ENCODE measurements at regions not wholly inside any gene's neighbourhood (a gene's known extent, or its start where the extent isn't known, plus 50 kb on each side); places are given as distances from the start of the nearest gene placed in this dataset.
"Not testable (repeated sequence)": the region's sequence is repeated elsewhere in the genome, so short reads cannot be mapped to it uniquely, and the experiment has no call there.

DNA sequence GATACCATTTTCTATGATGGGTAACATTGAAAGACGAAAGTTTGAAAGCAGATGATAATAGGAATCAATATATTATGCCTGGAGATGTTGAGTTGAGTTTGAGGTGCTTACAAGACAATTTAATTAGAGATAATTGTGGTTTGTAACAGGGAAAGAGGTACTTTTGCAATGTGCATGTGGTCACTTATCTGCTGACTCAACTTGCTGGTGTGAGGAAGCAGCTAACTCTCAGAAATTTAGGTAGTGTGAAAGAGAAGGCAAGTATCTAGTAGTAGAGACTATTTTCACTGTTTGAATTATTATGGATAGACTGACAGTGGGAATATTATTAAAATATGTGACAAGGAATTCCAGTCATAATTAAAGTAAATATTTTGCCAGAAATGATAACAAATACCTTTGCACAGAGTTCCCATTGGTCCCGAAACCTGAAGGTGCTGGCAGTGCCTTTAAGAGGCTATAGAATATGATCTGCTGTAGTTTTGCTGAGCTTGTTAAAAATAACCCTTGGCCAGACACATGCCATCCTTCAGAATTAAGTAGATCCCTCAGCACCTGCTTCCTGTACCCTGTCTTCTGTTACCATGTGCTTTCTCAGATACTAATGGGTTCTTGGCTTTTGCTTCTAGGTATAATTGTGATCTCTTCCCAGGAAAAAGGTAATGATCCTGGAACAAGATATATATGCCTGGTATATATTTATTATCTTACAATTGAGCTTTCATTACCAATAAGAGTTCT, 315.9 kb downstream of the BCHE start:
- DNase-seq (ENCODE audit: low read depth), result no peak

DNA sequence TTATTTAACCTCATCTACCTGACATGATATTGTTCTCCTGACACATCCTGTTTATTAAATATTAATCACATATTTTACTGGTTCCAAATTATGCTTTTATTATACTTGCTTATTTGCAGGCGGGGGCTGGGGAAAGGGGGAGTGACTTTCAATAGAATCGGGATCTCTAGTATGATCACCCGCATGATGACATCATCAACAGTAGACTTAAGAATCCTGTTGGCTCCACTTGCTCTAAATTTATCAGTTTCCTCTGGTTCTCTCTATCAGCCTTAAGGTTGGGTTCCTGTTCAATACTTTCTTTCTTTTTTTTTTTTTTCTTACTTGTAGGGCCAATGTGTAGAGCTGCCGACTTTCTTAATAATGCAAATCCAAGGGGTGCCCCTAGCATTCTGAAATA, 317.5 kb downstream of the BCHE start:
- no peak for DNase-seq (ENCODE audit: low read depth)

DNA sequence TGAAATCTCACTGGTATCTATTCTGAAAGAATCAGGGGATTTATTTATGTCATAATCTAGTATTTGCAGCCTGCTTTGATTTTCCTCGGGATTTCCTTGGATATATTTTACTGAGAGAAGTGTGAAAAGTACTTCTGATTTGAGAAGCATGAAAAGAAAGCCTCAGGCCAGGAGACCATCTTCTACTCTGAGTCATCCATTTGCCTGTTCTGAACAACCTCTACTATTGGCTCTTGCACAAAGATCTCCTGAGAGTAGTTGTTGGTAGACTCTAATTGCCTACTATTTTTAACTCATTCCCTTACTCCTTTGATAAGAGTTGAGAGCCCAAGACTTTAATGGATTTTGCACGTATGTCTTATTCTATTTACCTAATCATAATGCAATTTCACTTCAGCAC, 318.9 kb downstream of the BCHE start:
- DNase-seq (ENCODE audit: low read depth), result no peak

DNA sequence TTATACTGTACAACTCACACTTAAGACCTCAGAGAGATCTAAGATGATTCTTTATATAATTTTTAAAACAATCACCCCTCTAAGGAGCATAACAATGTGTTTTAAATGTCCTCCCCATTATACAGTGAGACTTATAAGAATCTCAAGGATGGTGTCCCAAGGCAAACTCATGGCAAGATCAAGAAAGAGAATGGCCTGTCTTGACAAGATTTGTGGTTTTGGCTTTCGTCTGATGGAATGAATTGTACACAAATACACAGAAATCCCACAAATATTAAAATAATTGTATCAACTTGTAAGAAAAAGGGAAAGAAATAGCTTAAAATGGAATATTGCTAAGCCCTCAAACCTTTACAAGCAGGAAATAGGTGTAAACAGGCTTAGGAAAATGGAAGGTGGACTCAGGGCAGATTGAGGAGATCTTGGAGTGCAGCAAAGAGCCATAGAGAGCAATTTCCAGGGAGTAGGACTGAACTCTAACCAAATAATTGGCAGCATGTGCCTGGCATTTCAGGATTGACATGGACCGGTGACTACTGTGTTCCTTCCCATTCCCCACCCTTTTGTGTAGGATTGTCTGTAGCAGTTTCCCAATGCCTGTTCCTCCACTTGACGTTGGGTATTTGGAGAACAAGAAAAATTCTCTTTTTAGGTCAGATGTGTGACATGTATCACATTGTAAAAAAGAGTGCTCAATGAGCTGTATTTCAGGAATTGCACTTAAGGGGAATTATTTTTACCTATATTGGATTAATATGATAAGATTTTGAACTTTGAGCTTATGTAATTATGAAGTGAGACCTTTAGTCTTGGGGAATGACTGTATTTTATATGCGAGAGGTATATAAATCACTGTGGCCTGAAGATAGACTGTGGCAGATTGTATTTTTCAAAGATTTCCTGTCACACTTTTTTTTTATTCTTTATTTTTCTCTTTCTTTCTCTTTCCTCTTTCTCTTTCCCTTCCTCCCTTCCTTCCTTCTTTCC, 317.8 kb upstream of the SLITRK3 start:
- DNase-seq (ENCODE audit: low read depth), result no peak

DNA sequence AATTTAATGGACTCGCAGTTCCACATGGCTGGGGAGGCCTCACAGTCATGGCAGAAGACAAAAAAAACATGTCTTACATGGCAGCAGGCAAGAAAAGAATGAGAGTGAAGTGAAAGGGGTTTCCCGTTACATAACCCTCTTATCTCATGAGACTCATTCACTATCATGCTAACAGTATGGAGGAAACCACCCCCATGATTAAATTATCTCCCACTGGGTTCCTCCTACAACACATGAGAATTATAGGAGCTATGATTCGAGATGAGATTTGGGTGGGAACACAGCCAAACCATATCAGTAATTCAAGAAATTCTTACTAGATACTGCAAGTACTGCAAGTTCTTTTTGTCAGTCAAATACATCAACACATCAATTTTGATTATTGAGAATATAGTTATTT, 311.4 kb upstream of the SLITRK3 start:
- no peak for DNase-seq (ENCODE audit: low read depth)

DNA sequence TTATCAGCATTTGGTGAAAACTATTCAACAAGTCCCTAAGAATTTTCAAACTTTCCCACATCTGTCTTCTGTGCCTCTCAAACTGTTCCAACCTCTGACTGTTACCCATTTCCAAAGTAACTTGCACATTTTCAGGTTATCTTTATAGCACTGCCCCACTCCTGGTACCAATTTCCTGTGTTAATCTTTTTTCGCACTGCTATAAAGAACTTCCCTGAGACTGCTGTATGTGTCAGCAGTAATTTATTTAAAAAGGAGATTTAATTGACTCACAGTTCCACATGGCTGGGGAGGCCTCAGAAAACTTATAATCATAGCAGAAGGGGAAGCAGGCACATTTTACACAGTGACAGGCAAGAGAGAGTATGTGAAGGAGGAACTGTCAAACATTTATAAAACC, 310.9 kb upstream of the SLITRK3 start:
- DNase-seq (ENCODE audit: low read depth), result no peak

DNA sequence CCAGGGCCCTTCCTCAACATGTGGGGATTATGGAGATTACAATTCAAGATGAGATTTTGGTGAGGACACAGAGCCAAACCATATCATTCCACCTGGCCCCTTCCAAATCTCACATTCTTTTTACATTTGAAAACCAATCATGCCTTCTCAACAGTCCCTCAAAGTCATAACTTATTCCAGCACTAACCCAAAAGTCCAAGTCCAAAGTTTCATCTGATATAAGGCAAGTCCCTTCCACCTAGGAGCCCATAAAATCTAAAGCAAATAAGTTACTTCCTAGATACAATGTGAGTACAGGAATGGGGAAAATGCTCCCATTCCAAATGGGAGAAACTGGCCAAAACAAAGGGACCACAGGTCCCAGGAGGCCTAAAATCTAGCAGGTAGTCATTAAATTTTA, 309.5 kb upstream of the SLITRK3 start:
- DNase-seq (ENCODE audit: low read depth), result no peak

DNA sequence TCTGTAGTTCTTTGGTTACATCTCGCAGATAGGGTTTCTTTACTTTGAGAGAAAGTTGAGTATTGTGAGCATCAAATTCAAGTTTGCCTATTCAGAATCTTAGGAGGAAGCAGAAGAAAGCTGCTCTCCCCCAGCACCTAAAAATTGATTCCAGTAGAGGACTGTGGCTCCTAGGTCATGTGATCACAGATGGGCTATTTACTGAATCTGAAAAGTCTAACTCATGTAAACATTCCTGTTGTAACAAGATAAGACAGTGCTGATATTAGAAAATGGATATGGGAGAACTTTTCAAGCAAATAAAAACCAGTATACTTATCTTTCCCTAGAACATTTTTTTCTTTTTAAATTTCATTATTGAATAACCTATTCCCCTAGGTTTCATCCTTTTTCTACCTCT, 308.4 kb upstream of the SLITRK3 start:
- DNase-seq (ENCODE audit: low read depth), result no peak

DNA sequence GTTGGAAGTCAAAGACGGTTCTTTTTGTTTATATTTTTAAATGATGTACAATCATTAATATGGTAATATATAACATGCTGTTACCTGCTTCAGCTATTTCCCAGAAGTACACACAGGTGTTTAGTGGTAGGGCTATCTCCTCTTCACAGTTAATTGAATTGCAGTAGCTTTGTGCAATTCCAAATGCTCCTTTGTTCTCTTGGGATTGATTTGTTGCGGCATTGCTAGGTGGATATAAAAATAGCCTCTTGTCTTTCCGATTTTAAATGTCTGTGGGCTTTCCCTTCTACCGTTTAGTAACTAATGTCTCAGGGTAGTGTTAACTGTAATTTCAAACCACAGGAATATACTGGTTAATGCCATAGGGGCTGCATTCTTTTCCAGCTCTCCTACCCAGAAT, 307.6 kb upstream of the SLITRK3 start:
- DNase-seq (ENCODE audit: low read depth), result no peak

DNA sequence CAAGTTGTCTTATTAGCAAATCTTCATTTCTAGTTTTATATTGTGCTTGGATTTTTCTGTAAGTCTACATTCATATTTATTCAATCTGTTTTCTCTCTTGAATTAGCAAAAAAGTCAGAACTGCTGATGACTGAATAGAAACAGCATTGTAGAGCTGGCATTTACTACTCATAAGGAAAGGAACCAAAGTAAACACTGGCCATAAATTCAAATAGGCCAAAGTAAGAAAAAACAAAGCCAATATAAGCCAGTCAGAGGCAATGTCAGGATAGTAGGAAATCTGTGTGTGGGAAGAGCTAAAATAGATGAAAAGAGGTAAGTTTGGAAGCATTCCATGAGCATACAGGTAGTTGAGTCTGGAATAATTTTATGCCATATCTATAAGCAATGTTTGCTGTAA, 307.2 kb upstream of the SLITRK3 start:
- DNase-seq (ENCODE audit: low read depth), result no peak

DNA sequence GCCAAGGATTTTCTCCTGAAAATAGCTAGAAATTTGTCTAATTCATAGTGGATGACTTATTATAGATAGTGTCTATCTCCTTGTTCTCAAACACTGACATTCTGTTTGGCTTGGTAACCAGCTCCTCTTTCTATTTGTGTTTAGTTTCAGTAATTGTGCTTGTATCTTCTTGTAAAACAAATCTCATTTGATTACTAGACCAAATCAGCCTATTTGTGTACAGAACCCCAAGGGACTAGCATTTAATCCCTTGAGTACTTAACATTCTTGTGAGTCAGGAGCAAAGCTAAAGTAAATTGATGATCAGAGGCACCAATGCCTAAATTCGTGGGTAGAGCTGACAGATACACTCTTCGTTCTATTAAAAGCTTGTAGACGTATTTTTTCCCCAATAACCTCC, 306.5 kb upstream of the SLITRK3 start:
- DNase-seq (ENCODE audit: low read depth), result no peak

DNA sequence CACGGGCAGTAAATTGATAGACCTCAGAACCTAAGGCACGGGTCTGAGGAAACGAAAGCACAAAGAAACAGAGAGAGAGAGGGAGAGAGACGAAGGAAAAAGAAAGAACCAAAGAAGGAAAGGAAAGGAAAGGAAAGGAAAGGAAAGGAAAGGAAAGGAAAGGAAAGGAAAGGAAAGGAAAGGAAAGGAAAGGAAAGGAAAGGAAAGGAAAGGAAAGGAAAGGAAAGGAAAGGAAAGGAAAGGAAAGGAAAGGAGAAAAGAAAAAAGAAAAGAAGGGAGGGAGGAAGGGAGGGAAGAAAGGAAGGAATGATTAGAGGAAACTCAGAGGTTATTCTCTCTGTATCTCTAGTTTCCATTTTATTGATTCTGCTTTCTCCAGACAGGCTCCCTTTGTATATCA, 302.6 kb upstream of the SLITRK3 start:
- not testable (repeated sequence) for DNase-seq (ENCODE audit: low read depth)

DNA sequence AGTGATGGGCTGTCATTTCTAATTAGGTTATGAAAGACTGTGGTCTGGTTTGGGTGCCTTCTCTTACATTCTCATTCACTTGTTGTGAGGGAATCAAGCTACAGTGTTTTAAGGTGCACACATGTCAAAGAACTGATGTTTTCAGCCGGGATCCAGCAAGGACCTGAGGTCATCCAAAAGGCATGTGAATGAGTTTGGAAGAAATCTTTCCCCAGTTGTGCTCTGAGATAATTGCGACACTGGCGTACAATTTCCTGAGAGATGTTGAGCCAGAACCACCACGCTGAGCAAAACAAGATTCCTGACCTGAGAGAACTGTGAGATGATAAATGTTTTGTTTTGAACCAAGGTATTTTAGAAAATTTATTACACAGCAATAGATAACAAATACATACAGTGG, 295.3 kb upstream of the SLITRK3 start:
- no peak for DNase-seq (ENCODE audit: low read depth)

DNA sequence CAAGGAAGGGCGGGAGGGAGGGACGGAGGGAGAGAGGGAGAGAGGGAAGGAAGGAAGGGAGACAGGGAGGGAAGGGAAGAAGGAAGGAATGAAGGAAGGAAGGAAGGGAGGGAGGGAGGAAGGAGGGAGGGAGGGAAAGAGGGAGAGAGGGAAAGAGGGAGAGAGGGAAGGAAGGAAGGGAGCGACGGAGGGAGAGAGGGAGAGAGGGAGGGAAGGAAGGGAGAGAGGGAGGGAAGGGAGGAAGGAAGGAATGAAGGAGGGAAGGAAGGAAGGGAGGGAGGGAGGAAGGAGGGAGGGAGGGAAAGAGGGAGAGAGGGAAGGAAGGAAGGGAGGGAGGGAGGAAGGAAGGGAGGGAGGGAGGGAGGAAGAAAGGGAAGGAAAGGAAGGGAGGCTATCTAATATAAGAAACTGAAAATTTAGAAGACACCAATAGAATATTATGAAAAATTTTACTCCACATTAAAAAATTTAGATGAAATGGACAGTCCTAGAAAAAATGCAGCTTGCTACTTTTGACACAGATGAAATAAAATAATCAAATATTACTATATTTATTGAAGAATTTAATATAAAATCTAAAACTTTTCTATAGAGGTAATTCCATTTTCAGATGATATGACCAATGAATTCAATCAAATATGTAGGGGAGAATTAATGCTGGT, 280.3 kb upstream of the SLITRK3 start:
- DNase-seq (ENCODE audit: low read depth), result no peak

DNA sequence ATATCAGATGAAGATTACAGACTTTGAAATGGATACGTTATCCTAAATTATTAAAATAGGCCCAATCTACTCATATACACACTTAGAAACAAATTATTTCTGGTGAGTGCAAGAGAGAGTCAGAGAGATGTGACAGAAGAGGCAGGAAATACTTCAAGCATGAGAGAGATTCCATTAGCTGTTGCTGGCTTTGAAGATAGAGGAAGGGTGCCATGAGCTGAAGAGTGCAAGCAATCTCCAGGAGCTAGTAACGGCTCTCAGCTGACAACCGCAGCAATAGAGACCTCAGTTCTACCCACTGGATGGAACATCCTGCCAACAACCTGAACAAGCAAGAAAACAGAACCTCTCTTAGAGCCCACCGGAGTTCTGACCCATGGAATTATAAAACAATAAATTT, 270.7 kb upstream of the SLITRK3 start:
- no peak for DNase-seq (ENCODE audit: low read depth)

DNA sequence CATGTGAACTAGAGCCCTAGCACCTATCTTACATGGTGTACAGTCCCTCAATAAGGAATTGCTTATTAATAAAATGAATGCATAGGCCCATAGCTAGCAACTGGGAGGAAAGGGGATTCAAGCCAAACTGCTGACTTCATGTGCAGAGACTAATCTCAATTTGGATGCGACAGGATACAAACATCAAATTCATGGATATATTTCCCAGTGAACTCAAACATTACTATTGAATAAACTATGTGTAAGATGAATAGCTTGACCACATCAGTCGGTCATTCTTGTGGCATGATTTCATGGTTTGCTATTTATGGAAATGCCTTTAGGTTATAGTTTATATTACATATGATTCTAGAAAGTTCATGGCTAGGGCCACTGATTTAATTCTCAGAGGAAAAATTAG, 268.6 kb upstream of the SLITRK3 start:
- no peak for DNase-seq (ENCODE audit: low read depth)

DNA sequence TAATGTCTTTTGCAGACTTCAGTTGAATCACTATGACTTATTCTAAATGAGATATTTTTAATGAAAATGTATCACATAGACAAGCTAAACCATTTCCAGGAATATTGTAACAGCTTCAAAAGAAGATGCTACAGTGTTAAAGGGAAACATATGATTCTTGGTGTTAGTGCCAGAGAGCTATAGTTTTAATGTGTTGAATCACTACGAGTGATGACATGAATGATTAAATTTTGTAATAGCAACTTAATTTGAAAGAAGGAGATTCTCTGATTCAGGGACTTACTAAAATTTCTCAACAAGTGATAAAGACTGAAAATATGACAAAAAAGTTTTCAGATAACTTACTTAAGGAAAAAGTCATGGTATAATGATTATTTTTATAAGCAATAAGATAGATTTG, 267.3 kb upstream of the SLITRK3 start:
- no peak for DNase-seq (ENCODE audit: low read depth)

DNA sequence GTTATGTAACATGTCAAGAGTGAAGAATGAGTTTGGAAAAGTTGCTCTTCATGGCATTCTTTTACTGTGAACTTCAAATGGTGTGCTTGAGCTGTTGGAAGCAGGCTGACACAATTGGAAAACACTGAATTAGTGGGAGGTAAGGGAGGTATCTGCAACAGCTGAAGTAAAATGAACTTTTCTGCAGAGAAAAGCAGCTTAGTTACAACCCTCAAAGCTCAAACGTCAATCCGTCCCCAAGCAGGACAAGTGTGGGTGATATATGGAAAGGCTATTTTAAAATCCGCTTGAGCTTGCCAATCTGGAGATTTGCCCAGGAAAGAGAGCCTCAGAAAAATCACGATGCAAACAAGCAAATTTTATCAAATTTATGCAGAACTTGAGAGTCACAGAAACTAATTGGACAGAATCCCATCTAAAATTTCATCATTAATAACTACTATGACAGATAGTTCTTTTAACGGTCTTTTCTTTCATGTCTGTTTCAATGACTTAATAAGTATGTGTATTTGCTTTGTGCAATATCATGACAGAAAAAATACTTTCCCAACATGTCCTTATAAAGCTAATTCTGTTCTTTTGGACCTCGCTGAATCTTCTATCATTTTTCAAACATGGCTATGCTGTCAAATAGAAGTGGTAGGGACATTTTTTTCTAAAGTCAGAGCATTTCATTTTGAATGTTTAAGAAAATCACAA, 266.6 kb upstream of the SLITRK3 start:
- DNase-seq (ENCODE audit: low read depth), result no peak

DNA sequence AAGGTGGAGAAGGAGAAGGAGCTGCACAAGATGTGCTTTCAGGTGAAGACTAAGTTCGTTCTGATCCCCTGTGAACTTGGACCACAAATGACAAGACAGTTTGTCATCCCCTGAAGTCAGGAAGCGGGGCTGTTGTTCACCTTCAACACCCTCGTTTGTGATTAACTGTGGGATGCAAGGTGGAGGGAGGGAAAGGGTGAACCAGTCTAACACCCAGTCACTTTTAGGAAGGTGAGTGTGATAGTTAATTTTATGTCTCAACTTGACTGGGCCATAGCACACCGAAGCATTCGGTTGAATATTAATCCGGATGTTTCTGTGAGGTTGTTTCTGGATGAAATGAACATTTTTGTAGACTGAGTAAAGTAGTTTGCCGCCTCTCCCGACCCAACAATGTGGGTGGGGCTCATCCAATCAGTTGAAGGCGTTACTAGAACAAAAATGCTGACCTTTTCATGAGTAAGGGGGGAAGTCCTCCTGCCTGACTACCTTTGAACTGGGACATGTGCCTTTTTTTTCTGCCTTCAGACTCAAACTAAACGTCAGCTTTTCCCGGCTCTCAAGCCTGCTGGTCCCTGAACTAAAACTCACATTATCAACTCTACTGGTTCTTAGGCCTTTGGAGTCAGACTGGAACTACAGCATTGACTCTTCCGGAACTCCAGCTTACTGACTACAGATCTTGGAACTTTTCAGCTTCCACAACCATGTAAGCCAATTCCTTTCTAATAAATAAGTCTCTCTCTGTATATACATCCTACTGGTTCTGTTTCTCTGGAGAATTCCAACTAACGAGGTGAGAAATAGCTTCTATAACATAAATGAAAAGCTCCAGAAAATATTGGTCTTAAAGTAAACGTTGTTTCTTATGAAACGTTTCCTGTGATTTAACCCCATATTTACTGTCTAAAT, 264.0 kb upstream of the SLITRK3 start:
- no peak for DNase-seq (ENCODE audit: low read depth)

DNA sequence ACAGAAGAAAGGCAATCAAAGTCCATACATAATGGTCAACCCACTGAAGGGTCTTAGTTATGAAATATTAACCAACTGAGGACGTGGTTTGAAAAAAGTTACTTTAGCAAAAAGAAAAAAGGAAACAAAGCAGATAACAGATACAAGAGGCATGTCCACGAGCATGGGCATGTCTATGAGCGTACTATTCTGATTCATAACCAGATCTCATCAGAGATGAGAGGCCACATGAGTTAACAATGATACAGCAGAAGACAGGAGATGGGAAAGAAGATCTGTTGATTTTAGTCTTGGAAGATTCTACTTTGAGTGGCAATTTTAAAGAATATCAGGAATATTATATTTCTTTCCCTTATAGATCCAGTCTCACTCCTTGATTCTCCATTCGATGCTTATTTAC, 262.9 kb upstream of the SLITRK3 start:
- DNase-seq (ENCODE audit: low read depth), result no peak
